Left kidney (tissue), 1 donor: ENCODE measurements at regions not wholly inside any gene's neighbourhood (a gene's known extent, or its start where the extent isn't known, plus 50 kb on each side); places are given as distances from the start of the nearest gene placed in this dataset.

Source experiments
- DNase-seq: peaks from one replicate; pipeline ENCODE4 v3.0.0-alpha.2; 2013

- DNase-seq: no peak
Observed at GRCh38 chr2:181149056-181149455, 168.7 kb downstream of the UBE2E3 start.

GRCh38 chr2:181152226-181152625, 171.8 kb downstream of the UBE2E3 start:
- DNase-seq: no peak

- no peak for DNase-seq
Observed at GRCh38 chr2:181152701-181153100, 172.3 kb downstream of the UBE2E3 start.

- no peak for DNase-seq
Observed at GRCh38 chr2:181153886-181154285, 173.5 kb downstream of the UBE2E3 start.

GRCh38 chr2:181157326-181157725, 176.9 kb downstream of the UBE2E3 start:
- no peak for DNase-seq

- no peak for DNase-seq
Observed at GRCh38 chr2:181158427-181158826, 178.0 kb downstream of the UBE2E3 start.

GRCh38 chr2:181161615-181162014, 181.2 kb downstream of the UBE2E3 start:
- DNase-seq: no peak

- no peak for DNase-seq
Observed at GRCh38 chr2:181163139-181163538, 182.7 kb downstream of the UBE2E3 start.

GRCh38 chr2:181163691-181164090, 183.3 kb downstream of the UBE2E3 start:
- DNase-seq: no peak

GRCh38 chr2:181164699-181165098, 184.3 kb downstream of the UBE2E3 start:
- DNase-seq: no peak

GRCh38 chr2:181165199-181165868, 184.9 kb downstream of the UBE2E3 start:
- DNase-seq: no peak

GRCh38 chr2:181169503-181169902, 189.1 kb downstream of the UBE2E3 start:
- no peak for DNase-seq

- DNase-seq: no peak
Observed at GRCh38 chr2:181170256-181170655, 189.9 kb downstream of the UBE2E3 start.

GRCh38 chr2:181172676-181173075, 192.3 kb downstream of the UBE2E3 start:
- DNase-seq: no peak

- peak; percentile 7 for DNase-seq
Observed at GRCh38 chr2:181174611-181175580, 194.5 kb downstream of the UBE2E3 start.

GRCh38 chr2:181176540-181176939, 196.1 kb downstream of the UBE2E3 start:
- no peak for DNase-seq

GRCh38 chr2:181177376-181177775, 197.0 kb downstream of the UBE2E3 start:
- DNase-seq: no peak

- DNase-seq: no peak
Observed at GRCh38 chr2:181178130-181178529, 197.7 kb downstream of the UBE2E3 start.

- no peak for DNase-seq
Observed at GRCh38 chr2:181178823-181179412, 198.5 kb downstream of the UBE2E3 start.

- DNase-seq: no peak
Observed at GRCh38 chr2:181183878-181184542, 203.6 kb downstream of the UBE2E3 start.

- DNase-seq: no peak
Observed at GRCh38 chr2:181185421-181185820, 205.0 kb downstream of the UBE2E3 start.

- no peak for DNase-seq
Observed at GRCh38 chr2:181185948-181186347, 205.5 kb downstream of the UBE2E3 start.
